Activated CD8-positive, alpha-beta T cell treated with anti-CD3 and anti-CD28 coated beads, Interleukin-2, amount 10 ng/mL, durations not matched to agents 7 days and 5 days (primary cell): ENCODE measurements at regions not wholly inside any gene's neighbourhood (a gene's known extent, or its start where the extent isn't known, plus 50 kb on each side); places are given as distances from the start of the nearest gene placed in this dataset.

Experiments used
- ATAC-seq: fragments of 150-1000 bp; cut with Tn5 transposase; one replicate; pipeline ENCODE4 v1.10.0; 2021; ENCODE audit warnings: moderate library complexity
- CTCF ChIA-PET: fragments of 350-600 bp; sonication (Branson Sonifier 250); formaldehyde crosslinking; loops from one replicate; lab custom pipeline; 2021; ENCODE audit warnings: antibody characterized with exemption; lab: Charles Lee
- POLR2A ChIA-PET: fragments of 350-600 bp; sonication (Branson Sonifier 250); formaldehyde crosslinking; loops from one replicate; lab custom pipeline; 2021; ENCODE audit warnings: antibody characterized with exemption; lab: Charles Lee
- DNase-seq: peaks from one replicate; pipeline ENCODE4 v3.0.0-alpha.2; 2020
- H3K27ac Mint-ChIP-seq: one replicate; pipeline ENCODE4 v1.8.0; 2021; ENCODE audit warnings: mild to moderate bottlenecking, mixed read lengths
- H3K27me3 Mint-ChIP-seq: one replicate; pipeline ENCODE4 v1.8.0; 2021; ENCODE audit warnings: low read depth, mixed read lengths
- H3K36me3 Mint-ChIP-seq: one replicate; pipeline ENCODE4 v1.8.0; 2021; ENCODE audit warnings: low read depth, mixed read lengths
- H3K4me1 Mint-ChIP-seq: one replicate; pipeline ENCODE4 v1.8.0; 2021; ENCODE audit warnings: low read depth, mixed read lengths
- H3K4me3 Mint-ChIP-seq: one replicate; pipeline ENCODE4 v1.8.0; 2021; ENCODE audit warnings: mild to moderate bottlenecking, mixed read lengths
- H3K9me3 Mint-ChIP-seq: one replicate; pipeline ENCODE4 v1.8.0; 2022; ENCODE audit warnings: mixed read lengths; ENCODE audit not compliant: insufficient read depth

DNA sequence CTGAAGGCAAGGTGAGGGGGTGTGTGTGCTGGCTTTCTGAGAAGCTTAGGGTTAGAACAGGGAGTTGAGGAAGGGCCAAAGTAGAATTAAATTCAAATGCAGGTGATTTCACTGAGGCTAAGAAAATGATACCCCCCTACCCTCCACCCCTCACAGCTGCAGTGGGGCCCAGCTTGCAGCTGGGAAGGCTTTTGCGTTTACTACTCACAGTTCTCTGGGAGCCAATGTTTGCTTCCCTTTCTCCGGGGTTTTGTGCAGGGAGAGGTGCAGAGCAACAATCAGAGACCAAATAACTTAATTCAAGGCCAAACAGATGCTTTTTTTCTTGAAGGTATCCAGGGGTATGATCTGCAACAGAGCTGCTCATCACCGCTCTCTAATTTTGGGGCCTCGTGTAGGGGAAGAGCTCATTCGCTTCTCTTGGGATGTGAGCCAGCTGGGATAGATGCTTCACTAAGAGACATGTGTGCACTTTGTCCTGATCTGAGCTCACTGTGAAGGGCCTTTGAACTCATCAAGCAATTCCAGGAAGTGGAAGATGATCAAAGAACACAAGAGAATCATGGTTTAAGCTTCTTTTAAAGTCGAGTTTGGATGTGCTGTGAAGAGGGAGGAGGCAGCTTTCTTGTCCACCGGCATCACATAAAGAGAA lies 122.7 kb upstream of the C1GALT1C1 start:
- no peaks in the 10 kb centered on the region for H3K36me3 Mint-ChIP-seq
- no peaks in the 10 kb centered on the region for H3K9me3 Mint-ChIP-seq
- ATAC-seq: no peak
- ChIA-PET POLR2A (interaction anchor here (0.9 kb wide), 1 partner anchor 55 kb away, joined by 3 read pairs; no protein-coding TSS in a partner anchor), CTCF (interaction anchor here (0.8 to 1.4 kb wide), 5 partner anchors 11 to 266 kb away, joined by 3 to 4 read pairs (median 3); no protein-coding TSS in a partner anchor)
- no peak for DNase-seq
- H3K4me1 Mint-ChIP-seq: peaks cover 48% of the 10 kb centered on the region
- H3K27ac Mint-ChIP-seq: peak overlapping the region; percentile 32
- H3K4me3 Mint-ChIP-seq: no peak overlapping the region
- H3K27me3 Mint-ChIP-seq: no peaks in the 10 kb centered on the region

DNA sequence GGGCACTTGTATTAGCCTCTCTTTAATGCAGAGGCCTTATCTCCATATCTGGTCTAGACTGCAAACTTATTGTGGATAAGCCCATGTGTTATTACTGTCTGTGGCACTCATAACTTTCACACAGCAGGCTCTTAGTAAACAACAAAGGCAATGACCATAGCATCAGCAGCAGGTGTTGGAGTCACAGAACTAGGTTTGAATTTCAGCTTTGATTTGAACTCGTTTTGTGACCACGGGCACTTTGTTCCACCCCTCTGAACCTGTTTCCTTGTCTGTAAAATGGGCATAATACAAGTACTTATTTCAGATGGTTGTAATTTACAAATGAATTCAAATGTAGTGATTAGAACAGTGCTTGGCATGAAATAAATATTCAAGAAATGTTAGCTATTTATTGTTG lies 121.8 kb upstream of the C1GALT1C1 start:
- Mint-ChIP-seq H3K9me3 (no peaks in the 10 kb centered on the region), H3K27ac (no peak overlapping the region), H3K4me1 (peaks cover 48% of the 10 kb centered on the region), H3K4me3 (no peak overlapping the region), H3K27me3 (no peaks in the 10 kb centered on the region), H3K36me3 (no peaks in the 10 kb centered on the region)
- ATAC-seq (no peak), DNase-seq (no peak)
- ChIA-PET POLR2A (no interaction called here), CTCF (interaction anchor here (1.3 to 1.4 kb wide), 2 partner anchors 16 to 55 kb away, joined by 3 read pairs; no protein-coding TSS in a partner anchor)

DNA sequence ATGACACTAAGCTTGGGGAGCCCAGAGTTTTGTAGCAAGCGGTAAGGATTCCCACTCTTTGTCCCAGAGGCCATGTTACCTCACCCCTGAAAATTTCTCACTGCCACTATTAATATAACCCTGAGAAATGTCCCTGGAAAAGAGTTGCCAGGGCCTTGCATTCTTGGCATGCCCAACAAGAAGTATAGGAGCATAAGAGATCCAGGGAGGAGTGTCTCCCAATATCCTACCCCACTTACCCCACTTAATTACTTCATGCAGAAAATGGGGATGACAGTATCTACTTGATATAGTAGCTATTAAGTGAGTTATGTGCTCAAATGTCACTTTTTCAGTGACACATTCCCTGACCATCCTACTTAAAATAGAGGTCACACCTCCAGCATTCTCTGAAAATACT lies 120.5 kb upstream of the C1GALT1C1 start:
- POLR2A ChIA-PET: no interaction called here
- Mint-ChIP-seq H3K4me3 (no peak overlapping the region), H3K4me1 (peaks cover 47% of the 10 kb centered on the region), H3K27ac (no peak overlapping the region), H3K27me3 (no peaks in the 10 kb centered on the region), H3K9me3 (peaks cover 6% of the 10 kb centered on the region), H3K36me3 (no peaks in the 10 kb centered on the region)
- no peak for DNase-seq
- CTCF ChIA-PET: no interaction called here
- ATAC-seq: no peak

DNA sequence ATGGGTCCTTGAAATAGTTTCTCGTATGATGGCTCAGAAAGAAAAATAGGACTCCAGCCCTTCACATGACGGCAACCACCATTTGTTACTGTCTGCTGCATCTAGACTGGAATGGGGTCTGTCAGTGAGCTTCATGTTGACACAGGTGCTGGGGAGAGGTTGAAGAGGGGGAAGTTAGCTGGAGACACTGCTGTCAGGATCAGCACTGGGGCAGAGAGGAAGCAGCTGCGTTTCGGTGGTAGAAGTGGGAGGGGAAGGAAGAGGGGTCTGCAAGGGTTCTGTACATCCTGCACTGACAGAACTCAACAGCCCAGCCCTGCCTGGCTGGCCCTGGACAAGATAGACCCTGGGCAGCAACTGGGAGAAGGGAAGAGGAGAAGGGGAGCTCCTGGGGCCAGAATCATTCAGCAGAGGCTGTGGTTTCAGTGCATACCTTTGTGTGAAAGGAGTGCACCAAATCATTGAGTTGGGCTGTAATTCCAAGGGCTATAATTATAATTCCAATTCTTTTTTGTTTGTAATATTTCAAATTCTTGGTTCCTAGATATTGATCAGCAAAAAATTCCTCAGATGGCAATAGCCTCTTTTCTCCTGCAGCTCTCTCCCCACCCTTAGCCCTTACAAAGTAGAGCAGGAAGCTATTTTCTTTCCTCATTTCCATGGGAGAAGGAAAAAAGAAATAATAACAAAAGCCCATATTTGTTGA lies 119.4 kb upstream of the C1GALT1C1 start:
- ChIA-PET POLR2A (interaction anchor here (0.7 kb wide), 1 partner anchor 188 kb away, joined by 3 read pairs; the partner anchor contains the start of gene CUL4B), CTCF (interaction anchor here (1.1 kb wide), 1 partner anchor 17 kb away, joined by 3 read pairs; no protein-coding TSS in a partner anchor)
- H3K36me3 Mint-ChIP-seq: no peaks in the 10 kb centered on the region
- H3K9me3 Mint-ChIP-seq: peaks cover 10% of the 10 kb centered on the region
- DNase-seq: peak; percentile 22
- H3K27ac Mint-ChIP-seq: no peak overlapping the region
- H3K27me3 Mint-ChIP-seq: no peaks in the 10 kb centered on the region
- ATAC-seq: no peak
- H3K4me1 Mint-ChIP-seq: peaks cover 36% of the 10 kb centered on the region
- H3K4me3 Mint-ChIP-seq: no peak overlapping the region

DNA sequence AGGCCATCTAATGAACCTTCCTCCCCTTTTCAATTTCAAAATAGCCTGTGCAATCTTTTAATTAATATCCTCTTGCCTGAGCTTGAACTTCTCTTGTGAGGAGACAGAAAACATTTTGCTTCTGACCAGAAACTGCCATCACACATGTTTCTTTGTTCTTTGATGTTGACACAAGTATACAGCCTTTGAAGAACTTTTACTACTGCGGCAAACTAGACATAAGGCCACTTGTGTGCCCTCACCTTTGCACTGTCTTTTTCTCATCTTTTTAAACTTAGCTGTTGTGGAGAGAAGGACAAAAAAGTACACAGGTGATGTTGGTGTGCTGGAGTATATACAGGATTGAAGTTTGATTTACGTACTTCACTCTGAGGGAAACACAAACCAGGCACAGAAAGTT lies 116.3 kb upstream of the C1GALT1C1 start:
- POLR2A ChIA-PET: no interaction called here
- Mint-ChIP-seq H3K9me3 (peaks cover 10% of the 10 kb centered on the region), H3K27ac (no peak overlapping the region), H3K4me1 (peaks cover 16% of the 10 kb centered on the region), H3K27me3 (no peaks in the 10 kb centered on the region), H3K4me3 (no peak overlapping the region), H3K36me3 (no peaks in the 10 kb centered on the region)
- CTCF ChIA-PET: no interaction called here
- ATAC-seq (no peak), DNase-seq (no peak)

DNA sequence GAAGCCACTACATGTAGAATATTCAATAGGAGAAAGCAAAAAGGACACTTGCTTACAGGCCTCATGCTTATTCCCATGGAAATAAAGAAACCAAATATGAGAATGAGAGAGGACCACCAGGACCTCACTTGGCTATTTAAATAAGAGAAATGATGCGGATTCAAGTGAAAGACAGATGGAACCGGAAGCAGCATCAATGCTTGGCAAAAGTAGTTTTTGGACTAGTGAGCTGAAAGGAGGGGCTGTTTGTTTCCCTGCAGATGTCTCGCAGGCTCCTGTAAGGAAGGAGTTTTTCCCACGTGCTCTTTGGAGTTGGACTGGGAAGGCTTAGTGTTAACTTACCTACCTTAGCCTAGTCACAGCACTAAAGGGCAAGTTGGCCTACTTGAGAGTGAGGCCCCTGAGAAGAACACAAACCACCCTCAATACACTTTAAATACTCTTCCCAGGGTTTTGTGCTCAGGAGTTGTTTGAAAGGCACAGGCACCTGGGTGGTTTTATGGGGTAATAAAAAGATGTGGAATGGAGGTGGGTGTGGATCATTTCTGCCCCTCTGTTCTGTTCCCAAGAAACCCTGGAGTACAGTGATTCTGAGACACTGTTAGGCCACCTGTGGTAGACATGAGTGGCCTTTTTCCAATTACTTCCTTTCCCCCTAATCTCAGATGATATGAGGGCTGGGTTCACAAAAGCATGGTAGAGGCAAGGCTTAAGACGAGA lies 113.3 kb upstream of the C1GALT1C1 start:
- DNase-seq (no peak), ATAC-seq (no peak)
- ChIA-PET POLR2A (no interaction called here), CTCF (no interaction called here)
- no peak overlapping the region for H3K27ac Mint-ChIP-seq
- no peaks in the 10 kb centered on the region for H3K27me3 Mint-ChIP-seq
- H3K4me1 Mint-ChIP-seq: peaks cover 11% of the 10 kb centered on the region
- H3K4me3 Mint-ChIP-seq: no peak overlapping the region
- H3K36me3 Mint-ChIP-seq: no peaks in the 10 kb centered on the region
- peaks cover 10% of the 10 kb centered on the region for H3K9me3 Mint-ChIP-seq

DNA sequence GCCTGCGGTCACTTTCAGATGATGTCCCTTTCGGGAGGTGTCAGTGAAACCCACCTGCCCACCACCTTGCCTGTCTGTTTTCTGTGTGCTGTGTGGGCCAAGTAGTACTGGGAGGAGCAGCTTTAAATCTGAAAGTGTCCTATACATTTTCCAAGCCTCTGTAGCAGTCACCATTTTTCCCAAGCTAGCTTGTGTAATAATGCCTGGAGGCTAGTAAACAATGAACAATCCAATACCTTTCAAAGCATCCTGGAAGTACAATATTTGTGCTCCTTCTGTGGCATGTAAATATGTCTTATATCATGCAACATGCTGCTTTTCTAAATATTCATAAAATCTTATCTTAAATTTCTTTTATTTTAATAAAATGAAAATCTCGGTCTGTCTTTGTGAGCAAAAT lies 111.6 kb upstream of the C1GALT1C1 start:
- H3K27me3 Mint-ChIP-seq: no peaks in the 10 kb centered on the region
- no peak for ATAC-seq
- H3K4me1 Mint-ChIP-seq: peaks cover 14% of the 10 kb centered on the region
- H3K4me3 Mint-ChIP-seq: no peak overlapping the region
- DNase-seq: no peak
- POLR2A ChIA-PET: no interaction called here
- no peaks in the 10 kb centered on the region for H3K36me3 Mint-ChIP-seq
- CTCF ChIA-PET: no interaction called here
- H3K27ac Mint-ChIP-seq: no peak overlapping the region
- H3K9me3 Mint-ChIP-seq: peaks cover 10% of the 10 kb centered on the region

DNA sequence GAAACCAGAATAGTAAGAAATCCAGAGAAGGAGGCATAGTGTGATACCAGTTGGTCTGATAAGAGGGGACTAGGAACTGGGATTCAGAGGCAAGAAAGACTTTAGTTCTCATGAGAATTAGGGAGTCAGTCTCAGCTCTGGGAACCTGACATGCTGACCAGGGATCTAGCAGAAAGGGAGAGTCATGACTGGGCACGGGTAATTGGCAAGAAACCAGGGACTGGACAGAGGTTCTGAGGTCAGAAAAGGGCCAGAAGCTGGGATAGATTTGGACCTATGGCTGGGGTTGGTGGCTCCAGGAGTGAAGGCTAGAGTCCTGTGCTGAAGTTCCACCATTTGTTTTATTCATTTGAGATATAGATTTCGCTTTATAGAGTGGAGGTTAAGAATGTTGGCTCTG lies 110.2 kb upstream of the C1GALT1C1 start:
- H3K27ac Mint-ChIP-seq: no peak overlapping the region
- ATAC-seq: no peak
- no peaks in the 10 kb centered on the region for H3K27me3 Mint-ChIP-seq
- CTCF ChIA-PET: no interaction called here
- no peak overlapping the region for H3K4me3 Mint-ChIP-seq
- no peak for DNase-seq
- H3K36me3 Mint-ChIP-seq: no peaks in the 10 kb centered on the region
- H3K4me1 Mint-ChIP-seq: peaks cover 14% of the 10 kb centered on the region
- POLR2A ChIA-PET: no interaction called here
- H3K9me3 Mint-ChIP-seq: peaks cover 1% of the 10 kb centered on the region

DNA sequence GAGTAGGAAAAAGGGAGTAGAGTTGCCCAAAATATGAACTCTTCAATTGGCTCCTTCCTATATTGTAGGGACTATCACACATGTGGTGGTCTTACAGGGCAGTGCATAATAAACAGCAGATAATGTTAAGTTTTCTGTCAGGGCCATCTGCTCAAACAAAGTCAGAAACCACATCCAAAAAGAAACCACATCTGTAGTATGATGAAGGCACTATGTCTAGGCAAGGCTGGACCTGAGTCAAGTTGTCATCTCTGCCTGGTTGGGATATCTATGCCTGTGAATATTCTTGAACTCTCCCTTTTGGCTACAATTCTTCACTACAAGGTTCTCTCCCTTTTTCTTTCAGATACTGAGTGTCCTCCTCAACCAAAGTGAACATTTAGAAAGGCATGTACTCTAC lies 109.4 kb upstream of the C1GALT1C1 start:
- POLR2A ChIA-PET: no interaction called here
- CTCF ChIA-PET: no interaction called here
- ATAC-seq: no peak
- H3K4me1 Mint-ChIP-seq: peaks cover 14% of the 10 kb centered on the region
- no peak overlapping the region for H3K4me3 Mint-ChIP-seq
- H3K36me3 Mint-ChIP-seq: no peaks in the 10 kb centered on the region
- no peaks in the 10 kb centered on the region for H3K27me3 Mint-ChIP-seq
- H3K9me3 Mint-ChIP-seq: no peaks in the 10 kb centered on the region
- no peak for DNase-seq
- H3K27ac Mint-ChIP-seq: no peak overlapping the region

DNA sequence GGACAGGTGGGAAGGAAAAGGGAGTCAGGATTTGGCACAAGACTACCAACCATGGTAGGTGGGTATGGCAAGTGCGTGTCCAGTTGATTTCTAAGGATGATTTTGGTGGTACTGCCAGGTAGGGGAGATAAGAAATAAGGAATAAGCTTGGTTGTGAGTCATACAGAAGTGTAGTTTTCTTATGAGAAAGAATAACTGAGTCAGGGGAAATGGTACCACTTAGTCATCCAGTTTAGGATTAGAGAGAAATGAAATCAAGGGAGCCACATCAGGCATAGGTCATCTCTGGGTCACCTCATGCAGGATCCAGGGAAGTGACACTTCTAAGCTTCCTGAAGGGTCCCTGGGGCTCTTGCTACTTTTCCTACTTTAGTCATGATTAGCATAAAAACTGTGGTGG lies 107.1 kb upstream of the C1GALT1C1 start:
- H3K9me3 Mint-ChIP-seq: no peaks in the 10 kb centered on the region
- ChIA-PET CTCF (interaction anchor here (1.1 kb wide), 1 partner anchor 34 kb away, joined by 3 read pairs; no protein-coding TSS in a partner anchor), POLR2A (no interaction called here)
- no peaks in the 10 kb centered on the region for H3K27me3 Mint-ChIP-seq
- ATAC-seq (no peak), DNase-seq (no peak)
- no peaks in the 10 kb centered on the region for H3K36me3 Mint-ChIP-seq
- H3K4me3 Mint-ChIP-seq: no peak overlapping the region
- H3K4me1 Mint-ChIP-seq: peaks cover 14% of the 10 kb centered on the region
- H3K27ac Mint-ChIP-seq: no peak overlapping the region

DNA sequence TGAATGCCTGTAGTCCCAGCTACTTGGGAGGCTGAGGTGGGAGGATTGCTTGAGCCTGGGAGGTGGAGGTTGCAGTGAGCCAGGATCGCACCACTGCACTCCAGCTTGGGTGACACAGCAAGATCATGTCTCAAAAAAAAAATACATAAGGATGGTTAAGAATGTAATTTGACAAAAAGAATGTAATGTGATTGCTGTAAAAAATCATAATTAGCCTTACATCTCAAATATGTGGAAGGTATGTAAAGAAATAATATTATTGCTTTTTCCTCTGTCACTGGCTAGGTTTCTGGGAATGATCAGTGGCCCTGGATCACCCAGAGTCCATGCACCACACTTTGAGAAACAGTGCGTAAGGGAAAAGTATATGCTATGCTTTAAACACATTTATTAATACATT lies 106.1 kb upstream of the C1GALT1C1 start:
- Mint-ChIP-seq H3K27ac (no peak overlapping the region), H3K4me1 (peaks cover 14% of the 10 kb centered on the region), H3K9me3 (no peaks in the 10 kb centered on the region), H3K4me3 (no peak overlapping the region), H3K36me3 (no peaks in the 10 kb centered on the region), H3K27me3 (no peaks in the 10 kb centered on the region)
- ATAC-seq (no peak), DNase-seq (no peak)
- ChIA-PET POLR2A (no interaction called here), CTCF (interaction anchor here (1.3 kb wide), 1 partner anchor 17 kb away, joined by 3 read pairs; no protein-coding TSS in a partner anchor)

DNA sequence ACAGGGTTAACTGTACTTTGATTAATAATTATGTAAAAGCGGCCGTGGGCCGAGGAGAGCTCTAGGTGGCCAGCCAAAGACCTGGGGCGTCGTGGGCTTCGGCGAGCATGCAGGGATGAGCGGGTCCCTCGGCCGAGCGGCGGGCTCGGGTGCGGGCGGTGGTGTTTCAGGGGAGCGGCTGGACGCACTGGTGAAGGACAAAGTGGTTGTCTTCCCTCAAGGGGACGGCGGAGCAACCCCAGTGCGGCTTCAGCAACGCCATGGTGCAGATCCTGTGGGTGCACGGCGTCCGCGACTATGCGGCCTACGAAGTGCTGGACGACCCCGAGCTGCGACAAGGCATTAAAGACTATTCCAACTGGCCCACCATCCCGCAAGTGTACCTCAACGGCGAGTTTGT lies 103.0 kb upstream of the C1GALT1C1 start:
- Mint-ChIP-seq H3K9me3 (no peaks in the 10 kb centered on the region), H3K4me3 (no peak overlapping the region), H3K27me3 (no peaks in the 10 kb centered on the region), H3K36me3 (no peaks in the 10 kb centered on the region), H3K27ac (no peak overlapping the region), H3K4me1 (peaks cover 3% of the 10 kb centered on the region)
- ATAC-seq (no peak), DNase-seq (no peak)
- ChIA-PET POLR2A (no interaction called here), CTCF (no interaction called here)
